ENCODE measurements at regions not wholly inside any gene's neighbourhood (a gene's known extent, or its start where the extent isn't known, plus 50 kb on each side); places are given as distances from the start of the nearest gene placed in this dataset.

- TF ChIP-seq POLR2AphosphoS5 (IDR thresholded peaks at IDR 0.05; ENCODE audit: low read depth, low read length) (no peak), TAF1 (IDR thresholded peaks at IDR 0.05; ENCODE audit: borderline replicate concordance, insufficient read depth, low read length) (no peak)
- TF ChIP-seq, protein P1, sequence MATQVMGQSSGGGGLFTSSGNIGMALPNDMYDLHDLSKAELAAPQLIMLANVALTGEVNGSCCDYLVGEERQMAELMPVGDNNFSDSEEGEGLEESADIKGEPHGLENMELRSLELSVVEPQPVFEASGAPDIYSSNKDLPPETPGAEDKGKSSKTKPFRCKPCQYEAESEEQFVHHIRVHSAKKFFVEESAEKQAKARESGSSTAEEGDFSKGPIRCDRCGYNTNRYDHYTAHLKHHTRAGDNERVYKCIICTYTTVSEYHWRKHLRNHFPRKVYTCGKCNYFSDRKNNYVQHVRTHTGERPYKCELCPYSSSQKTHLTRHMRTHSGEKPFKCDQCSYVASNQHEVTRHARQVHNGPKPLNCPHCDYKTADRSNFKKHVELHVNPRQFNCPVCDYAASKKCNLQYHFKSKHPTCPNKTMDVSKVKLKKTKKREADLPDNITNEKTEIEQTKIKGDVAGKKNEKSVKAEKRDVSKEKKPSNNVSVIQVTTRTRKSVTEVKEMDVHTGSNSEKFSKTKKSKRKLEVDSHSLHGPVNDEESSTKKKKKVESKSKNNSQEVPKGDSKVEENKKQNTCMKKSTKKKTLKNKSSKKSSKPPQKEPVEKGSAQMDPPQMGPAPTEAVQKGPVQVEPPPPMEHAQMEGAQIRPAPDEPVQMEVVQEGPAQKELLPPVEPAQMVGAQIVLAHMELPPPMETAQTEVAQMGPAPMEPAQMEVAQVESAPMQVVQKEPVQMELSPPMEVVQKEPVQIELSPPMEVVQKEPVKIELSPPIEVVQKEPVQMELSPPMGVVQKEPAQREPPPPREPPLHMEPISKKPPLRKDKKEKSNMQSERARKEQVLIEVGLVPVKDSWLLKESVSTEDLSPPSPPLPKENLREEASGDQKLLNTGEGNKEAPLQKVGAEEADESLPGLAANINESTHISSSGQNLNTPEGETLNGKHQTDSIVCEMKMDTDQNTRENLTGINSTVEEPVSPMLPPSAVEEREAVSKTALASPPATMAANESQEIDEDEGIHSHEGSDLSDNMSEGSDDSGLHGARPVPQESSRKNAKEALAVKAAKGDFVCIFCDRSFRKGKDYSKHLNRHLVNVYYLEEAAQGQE (IDR thresholded peaks at IDR 0.05; ENCODE audit: insufficient read depth in 1 of 2, low read depth in 2 of 2, low read length in 2 of 2): no peak
Observed at GRCh38 chr4:138666366-138666765, 349.2 kb upstream of the NOCT start.

DNA sequence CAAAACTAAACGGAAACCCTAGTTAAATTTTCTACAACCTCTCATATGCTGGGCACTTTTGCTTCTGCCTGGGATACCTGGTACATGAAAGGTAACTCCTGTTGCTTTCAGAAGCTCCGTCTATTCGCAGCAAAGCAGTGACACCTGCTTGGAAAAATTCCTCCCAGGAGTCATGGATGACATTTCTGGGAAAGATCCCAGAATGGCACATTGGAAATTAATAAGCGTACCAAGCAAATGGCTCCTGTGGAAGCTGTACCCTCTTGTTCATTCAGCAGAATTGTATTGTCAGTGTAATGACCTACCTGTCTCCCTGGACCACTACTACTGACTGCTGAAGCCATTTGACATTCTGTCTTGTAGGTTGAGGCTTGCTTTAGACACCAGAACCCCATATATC lies 349.7 kb upstream of the NOCT start:
- no peak for TF ChIP-seq SIN3A (IDR thresholded peaks at IDR 0.05; ENCODE audit: borderline replicate concordance, insufficient read depth, low read length)
- TF ChIP-seq, protein P1 (IDR thresholded peaks at IDR 0.05; ENCODE audit: insufficient read depth in 1 of 2, low read depth in 2 of 2, low read length in 2 of 2): no peak
- TF ChIP-seq POLR2AphosphoS5 (IDR thresholded peaks at IDR 0.05; ENCODE audit: low read depth, low read length): no peak
- TF ChIP-seq FOXP2 (optimal IDR thresholded peaks at IDR 0.05; ENCODE audit: borderline replicate concordance, extremely low read depth, extremely low read length, insufficient read depth): no peak
- no peak for TF ChIP-seq TAF1 (IDR thresholded peaks at IDR 0.05; ENCODE audit: borderline replicate concordance, insufficient read depth, low read length)

DNA sequence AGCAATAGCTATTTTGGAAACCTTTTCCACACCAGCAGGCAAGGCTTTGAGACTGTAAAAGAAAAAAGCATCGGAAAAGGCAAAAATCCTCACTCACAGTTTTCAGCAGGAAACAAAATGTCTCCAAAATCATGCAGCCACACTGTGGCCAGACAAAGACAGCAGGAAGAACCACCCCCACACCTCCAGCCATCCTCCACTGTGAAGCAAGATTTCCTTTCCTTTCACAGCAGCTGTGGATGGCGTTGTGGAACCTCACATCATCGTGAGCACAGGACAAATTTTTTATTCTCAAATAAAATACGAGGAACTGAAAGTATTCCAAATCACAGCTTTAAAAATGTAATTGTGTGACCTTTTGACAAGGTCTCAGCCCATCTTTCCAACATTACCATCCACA lies 351.7 kb upstream of the NOCT start:
- no peak for TF ChIP-seq FOXP2 (optimal IDR thresholded peaks at IDR 0.05; ENCODE audit: borderline replicate concordance, extremely low read depth, extremely low read length, insufficient read depth)
- TF ChIP-seq POLR2AphosphoS5 (IDR thresholded peaks at IDR 0.05; ENCODE audit: low read depth, low read length): no peak
- TF ChIP-seq, protein P1 (IDR thresholded peaks at IDR 0.05; ENCODE audit: insufficient read depth in 1 of 2, low read depth in 2 of 2, low read length in 2 of 2): no peak
- TF ChIP-seq SIN3A (IDR thresholded peaks at IDR 0.05; ENCODE audit: borderline replicate concordance, insufficient read depth, low read length): no peak
- no peak for TF ChIP-seq TAF1 (IDR thresholded peaks at IDR 0.05; ENCODE audit: borderline replicate concordance, insufficient read depth, low read length)

DNA sequence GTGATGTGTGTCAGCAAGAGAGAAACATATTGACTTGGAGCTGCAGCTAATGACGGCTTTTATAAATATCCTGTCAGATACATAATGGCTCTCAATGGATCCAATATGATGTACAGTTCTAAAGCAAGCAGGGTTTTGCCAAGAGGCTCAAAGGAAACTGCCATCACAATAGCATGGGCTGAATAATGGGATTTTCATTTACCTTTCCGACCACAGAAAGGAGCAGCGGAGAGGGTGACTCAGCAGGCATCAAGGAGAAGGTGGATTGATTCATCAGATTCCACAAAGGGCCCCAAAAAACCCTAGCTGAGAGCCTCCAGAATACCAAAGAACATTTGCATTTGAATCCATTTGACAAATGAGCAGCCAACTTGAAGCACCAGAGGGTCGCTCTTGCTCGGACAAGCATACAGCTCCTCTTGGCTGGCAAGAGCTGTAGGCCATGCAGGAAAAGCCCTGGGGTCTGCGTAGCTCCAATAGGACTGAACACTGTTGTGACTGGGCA lies 355.7 kb upstream of the NOCT start:
- no peak for TF ChIP-seq TAF1 (IDR thresholded peaks at IDR 0.05; ENCODE audit: borderline replicate concordance, insufficient read depth, low read length)
- no peak for TF ChIP-seq POLR2AphosphoS5 (IDR thresholded peaks at IDR 0.05; ENCODE audit: low read depth, low read length)
- no peak for TF ChIP-seq FOXP2 (optimal IDR thresholded peaks at IDR 0.05; ENCODE audit: borderline replicate concordance, extremely low read depth, extremely low read length, insufficient read depth)
- TF ChIP-seq, protein P1 (IDR thresholded peaks at IDR 0.05; ENCODE audit: insufficient read depth in 1 of 2, low read depth in 2 of 2, low read length in 2 of 2): no peak
- TF ChIP-seq SIN3A (IDR thresholded peaks at IDR 0.05; ENCODE audit: borderline replicate concordance, insufficient read depth, low read length): no peak

Measured in PFSK-1 (cell line).